ENCODE measurements at regions not wholly inside any gene's neighbourhood (a gene's known extent, or its start where the extent isn't known, plus 50 kb on each side); places are given as distances from the start of the nearest gene placed in this dataset.
A peak's percentile ranks its signal among the peaks of the same experiment; 100 is the strongest.
"Not testable (repeated sequence)": the region's sequence is repeated elsewhere in the genome, so short reads cannot be mapped to it uniquely, and the experiment has no call there.

DNA sequence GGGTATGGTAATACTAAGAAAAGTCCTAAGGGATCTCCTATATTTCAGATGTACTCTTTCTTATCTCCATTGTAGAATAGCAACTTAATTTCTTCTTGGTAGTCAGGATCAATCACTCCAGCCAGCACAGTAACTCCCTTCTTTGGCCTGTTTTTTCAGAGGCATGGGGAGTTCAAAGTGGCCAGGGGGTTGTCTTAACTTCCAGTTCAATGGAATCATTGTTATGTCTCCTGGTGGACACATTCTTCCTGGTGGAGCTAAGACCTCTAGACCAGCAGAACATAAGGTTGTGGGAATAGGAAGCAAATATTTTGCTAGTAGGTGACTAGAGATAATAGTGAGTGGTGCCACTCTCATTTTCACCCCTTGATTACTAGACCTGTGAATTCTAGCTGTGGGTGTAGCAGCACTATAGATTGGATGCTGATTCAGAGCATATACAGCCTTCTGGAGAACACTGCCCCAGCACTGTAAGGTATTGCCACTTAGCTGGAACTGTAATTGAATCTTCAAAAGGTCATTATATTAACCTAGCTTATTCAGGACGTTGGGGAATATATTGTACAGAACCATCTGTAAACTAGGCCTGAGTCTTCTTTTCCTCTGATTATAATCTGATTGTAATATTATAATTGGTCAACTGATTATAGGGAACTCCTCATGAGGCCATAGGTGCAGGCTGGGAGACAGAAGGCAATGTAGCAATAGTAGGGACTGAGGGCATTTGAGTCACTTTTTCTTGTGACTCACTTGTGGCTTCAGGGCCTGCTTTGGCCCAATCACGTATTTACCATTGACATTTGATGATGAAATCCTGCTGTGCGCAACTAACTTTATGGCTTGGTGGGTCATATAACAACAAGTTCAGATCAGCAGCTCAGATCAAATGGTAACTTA is 60.2 kb upstream of the ATP2B1 start:
- DNase-seq (ENCODE audit: low read depth in 1 of 2, low spot score in 1 of 2): peak in 1 of 2 donors; percentile 9

GRCh38 chr12:89765959-89766824 is 57.6 kb upstream of the ATP2B1 start:
- no peak for DNase-seq (ENCODE audit: low read depth in 1 of 2, low spot score in 1 of 2)

DNA sequence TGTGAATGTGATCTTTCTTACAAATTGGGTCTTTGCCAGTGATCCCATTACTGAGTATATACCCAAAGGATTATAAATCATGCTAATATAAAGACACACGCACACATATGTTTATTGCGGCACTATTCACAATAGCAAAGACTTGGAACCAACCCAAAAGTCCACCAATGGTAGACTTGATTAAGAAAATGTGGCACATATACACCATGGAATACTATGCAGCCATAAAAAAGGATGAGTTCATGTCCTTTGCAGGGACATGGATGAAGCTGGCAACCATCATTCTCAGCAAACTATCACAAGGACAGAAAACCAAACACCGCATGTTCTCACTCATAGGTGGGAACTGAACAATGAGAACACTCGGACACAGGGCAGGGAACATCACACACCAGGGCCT is 55.5 kb upstream of the ATP2B1 start:
- DNase-seq (ENCODE audit: low read depth in 1 of 2, low spot score in 1 of 2): not testable (repeated sequence)

DNA sequence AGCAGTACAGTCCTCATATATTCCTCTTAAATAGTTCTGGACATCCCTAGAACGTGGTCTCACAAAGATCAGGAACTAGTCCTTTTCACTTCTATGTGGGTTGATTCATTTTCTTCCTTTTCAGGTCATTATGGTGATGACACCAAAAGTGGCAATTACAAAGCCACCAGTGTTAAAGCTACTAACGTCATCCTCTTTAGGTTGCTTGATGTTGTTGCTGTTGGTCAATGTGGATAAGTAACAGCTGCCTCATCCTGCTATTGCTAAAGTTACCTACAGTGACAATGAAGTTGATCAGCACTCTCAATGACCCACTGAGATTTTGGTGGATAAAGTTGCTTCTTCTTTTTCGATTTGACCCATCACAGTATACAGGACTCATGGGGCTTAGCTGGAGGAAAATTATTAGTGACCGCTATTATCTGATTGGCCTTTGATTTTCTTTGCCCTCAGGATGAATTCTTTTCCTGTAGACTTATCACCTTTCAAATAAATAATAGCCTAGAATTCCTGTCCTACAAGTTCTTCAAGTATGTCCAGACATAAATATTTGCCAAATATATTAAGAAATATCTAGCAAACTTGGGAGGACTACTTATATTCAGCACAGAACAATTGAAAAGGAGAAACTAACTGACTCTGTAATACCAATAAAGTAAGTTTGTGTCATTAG is 54.0 kb upstream of the ATP2B1 start:
- no peak for DNase-seq (ENCODE audit: low read depth in 1 of 2, low spot score in 1 of 2)

- no peak for DNase-seq (ENCODE audit: low read depth in 1 of 2, low spot score in 1 of 2)
Observed at GRCh38 chr12:89760783-89761182, 52.1 kb upstream of the ATP2B1 start.

All from activated CD4-positive, alpha-beta T cell treated with anti-CD3 and anti-CD28 coated beads, Interleukin-2, amount 50 U/mL, for 24 hours (primary cell).